IMR-90 (cell line): ENCODE measurements at regions not wholly inside any gene's neighbourhood (a gene's known extent, or its start where the extent isn't known, plus 50 kb on each side); places are given as distances from the start of the nearest gene placed in this dataset.

ENCODE experiments used
- ATAC-seq: fragments of 200-7000 bp; cut with Tn5 transposase; 2 replicates; pipeline ENCODE4 v1.9.1; 2020; ENCODE audit warnings: low read depth, mild to moderate bottlenecking, moderate library complexity
- BruUV-seq: library from RNA; stranded (reverse); fragments of 400-500 nt; replicated peaks from 2 replicates; lab custom pipeline; 2021; lab: Mats Ljungman, UMichigan
- CTCF ChIA-PET: fragments of 300-600 bp; formaldehyde crosslinking; extraction: SDS; loops from one replicate; lab custom pipeline; 2021; ENCODE audit warnings: antibody characterized with exemption; lab: Yijun Ruan, JAX
- POLR2A ChIA-PET: fragments of 300-600 bp; sonication (Branson Sonifier 250); formaldehyde crosslinking; loops from one replicate; lab custom pipeline; 2022; ENCODE audit warnings: antibody characterized with exemption; ENCODE audit not compliant: unreplicated experiment; lab: Charles Lee
- DNase-seq: peaks from one replicate; pipeline ENCODE4 v3.0.0; 2013
- H2AFZ ChIP-seq: replicated peaks from 2 replicates; pipeline ENCODE3; 2013; ENCODE audit warnings: low read length, mild to moderate bottlenecking; ENCODE audit not compliant: poor library complexity
- H2AK5ac ChIP-seq: 2 replicates; pipeline ENCODE4 v1.6.1; 2013; ENCODE audit warnings: low read depth, low read length, inconsistent platforms
- H2AK9ac ChIP-seq: replicated peaks from 2 replicates; pipeline ENCODE3; 2013; ENCODE audit warnings: mild to moderate bottlenecking, low read depth, low read length, moderate library complexity; ENCODE audit not compliant: poor library complexity
- H2BK120ac ChIP-seq: 2 replicates; pipeline ENCODE4 v1.6.1; 2013; ENCODE audit warnings: low read depth, low read length, inconsistent platforms
- H2BK15ac ChIP-seq: 3 replicates; pipeline ENCODE4 v1.6.1; 2013; ENCODE audit warnings: low read depth, low read length, inconsistent platforms
- H2BK20ac ChIP-seq: 2 replicates; pipeline ENCODE4 v1.6.1; 2013; ENCODE audit warnings: low read depth, mild to moderate bottlenecking, inconsistent platforms, low read length, moderate library complexity
- H2BK5ac ChIP-seq: 2 replicates; pipeline ENCODE4 v1.6.1; 2013; ENCODE audit warnings: mild to moderate bottlenecking, low read depth, low read length, inconsistent platforms; ENCODE audit not compliant: poor library complexity, severe bottlenecking
- H3K14ac ChIP-seq: replicated peaks from 2 replicates; pipeline ENCODE4 v1.6.1; 2013; ENCODE audit warnings: low read depth, low read length, inconsistent platforms
- H3K18ac ChIP-seq: 2 replicates; pipeline ENCODE4 v1.6.1; 2013; ENCODE audit warnings: low read depth, low read length, control low read depth
- H3K23ac ChIP-seq: 2 replicates; pipeline ENCODE4 v1.6.1; 2013; ENCODE audit warnings: low read depth, low read length, inconsistent platforms
- H3K27ac ChIP-seq: 2 replicates; pipeline ENCODE4 v1.5.1; 2013; ENCODE audit warnings: mild to moderate bottlenecking, control low read depth, low read length; ENCODE audit not compliant: insufficient read depth
- H3K27me3 ChIP-seq: 2 replicates; pipeline ENCODE4 v1.6.1; 2013; ENCODE audit warnings: low read length; ENCODE audit not compliant: control insufficient read depth, insufficient read depth
- H3K36me3 ChIP-seq: 2 replicates; pipeline ENCODE4 v1.6.1; 2013; ENCODE audit warnings: low read length, mixed read lengths; ENCODE audit not compliant: control insufficient read depth, insufficient read depth
- H3K4ac ChIP-seq: 2 replicates; pipeline ENCODE4 v1.6.1; 2013; ENCODE audit warnings: low read depth, low read length, inconsistent platforms
- H3K4me1 ChIP-seq: 2 replicates; pipeline ENCODE4 v1.6.1; 2013; ENCODE audit warnings: low read length, mixed read lengths; ENCODE audit not compliant: control insufficient read depth, insufficient read depth
- H3K4me2 ChIP-seq: 2 replicates; pipeline ENCODE4 v1.6.1; 2013; ENCODE audit warnings: low read depth, mild to moderate bottlenecking, control low read depth, low read length, moderate library complexity
- H3K4me3 ChIP-seq: 2 replicates; pipeline ENCODE4 v1.5.1; 2013; ENCODE audit warnings: low read depth, mild to moderate bottlenecking, control low read depth, low read length, moderate library complexity; ENCODE audit not compliant: insufficient read depth
- H3K56ac ChIP-seq: 2 replicates; pipeline ENCODE4 v1.6.1; 2013; ENCODE audit warnings: low read length, inconsistent platforms; ENCODE audit not compliant: insufficient read depth; ENCODE audit errors: extremely low read depth
- H3K79me1 ChIP-seq, 2 experiments: 2 replicates each; pipeline ENCODE4 v1.6.1; 2013; ENCODE audit warnings: low read length in 2 of 2, inconsistent platforms in 1 of 2, low read depth in 1 of 2
- H3K9ac ChIP-seq: 2 replicates; pipeline ENCODE4 v1.6.1; 2013; ENCODE audit warnings: low read depth, low read length, control low read depth
- H3K9me1 ChIP-seq: 2 replicates; pipeline ENCODE4 v1.6.1; 2013; ENCODE audit warnings: low read length, inconsistent platforms; ENCODE audit not compliant: insufficient read depth
- H3K9me3 ChIP-seq: 2 replicates; pipeline ENCODE4 v1.6.1; 2013; ENCODE audit warnings: low read length; ENCODE audit not compliant: control insufficient read depth, insufficient read depth
- H4K20me1 ChIP-seq: 2 replicates; pipeline ENCODE4 v1.6.1; 2013; ENCODE audit warnings: low read length, inconsistent platforms; ENCODE audit not compliant: insufficient read depth
- H4K5ac ChIP-seq: 2 replicates; pipeline ENCODE4 v1.6.1; 2013; ENCODE audit warnings: mild to moderate bottlenecking, low read depth, low read length, control low read depth
- H4K8ac ChIP-seq, 2 experiments: 2 replicates each; pipeline ENCODE4 v1.6.1; 2013; ENCODE audit warnings: low read depth in 2 of 2, low read length in 2 of 2, control low read depth in 1 of 2, inconsistent platforms in 1 of 2
- H4K91ac ChIP-seq: 2 replicates; pipeline ENCODE4 v1.6.1; 2013; ENCODE audit warnings: low read depth, low read length, inconsistent platforms; ENCODE audit not compliant: insufficient read depth
- CHD1 ChIP-seq: IDR thresholded peaks from 2 replicates; pipeline ENCODE4 v1.6.1; 2012; ENCODE audit warnings: low read depth, low read length, improper control_type of control experiment
- CTCF ChIP-seq: conservative IDR thresholded peaks from 2 replicates; pipeline ENCODE4 v1.5.1; 2012; ENCODE audit warnings: mild to moderate bottlenecking, low read depth, low read length, improper control_type of control experiment
- FOS ChIP-seq: fragments of 150-350 bp; IDR thresholded peaks from 2 replicates; pipeline ENCODE4 v1.6.1; 2016; ENCODE audit warnings: low read depth, low read length
- MAZ ChIP-seq: IDR thresholded peaks from 2 replicates; pipeline ENCODE4 v1.6.1; 2012; ENCODE audit warnings: low read depth, mild to moderate bottlenecking, low read length, improper control_type of control experiment, moderate library complexity, borderline replicate concordance
- MXI1 ChIP-seq: IDR thresholded peaks from 2 replicates; pipeline ENCODE4 v1.6.1; 2012; ENCODE audit warnings: low read depth, mild to moderate bottlenecking, low read length, moderate library complexity, borderline replicate concordance
- NFE2L2 ChIP-seq: fragments of 150-350 bp; IDR thresholded peaks from 2 replicates; pipeline ENCODE4 v1.6.1; 2016; ENCODE audit warnings: low read depth, mild to moderate bottlenecking, low read length
- POLR2A ChIP-seq: IDR thresholded peaks from 2 replicates; pipeline ENCODE4 v1.6.1; 2012; ENCODE audit warnings: mild to moderate bottlenecking, low read depth, low read length
- RAD21 ChIP-seq: IDR thresholded peaks from 2 replicates; pipeline ENCODE4 v1.6.1; 2012; ENCODE audit warnings: low read length, improper control_type of control experiment
- RCOR1 ChIP-seq: IDR thresholded peaks from 2 replicates; pipeline ENCODE4 v1.6.1; 2012; ENCODE audit warnings: mild to moderate bottlenecking, low read length, improper control_type of control experiment; ENCODE audit not compliant: insufficient replicate concordance
- RFX5 ChIP-seq: IDR thresholded peaks from 2 replicates; pipeline ENCODE4 v1.8.0; 2012; ENCODE audit warnings: low read depth, mild to moderate bottlenecking, low read length, moderate library complexity
- WGBS, 2 experiments: methylation state at CpG; one replicate each; pipeline versions ENCODE4 v1.1.5 to v1.1.7; 2013; ENCODE audit warnings: missing lambda C conversion rate in 2 of 2; ENCODE audit not compliant: insufficient read length in 1 of 2; ENCODE audit errors: extremely low coverage in 2 of 2; 5-methylcytosine and 5-hydroxymethylcytosine counted together
- dilution Hi-C: fragments of 300-500 bp; cut with HindIII; formaldehyde crosslinking; loops from one replicate; pipeline ENCODE4 v1.14.3; 2018; ENCODE audit warnings: low sequenced_read_pairs; ENCODE audit not compliant: unreplicated experiment
- in situ Hi-C: fragments of 300-500 bp; cut with MboI; formaldehyde crosslinking; loops from 3 replicates; pipeline ENCODE4 v1.14.3; 2019; ENCODE audit warnings: low sequenced_read_pairs, inconsistent platforms, mixed read lengths
- intact Hi-C: fragments of 100-400 bp; cut with micrococcal nuclease; formaldehyde crosslinking; loops from 2 replicates; pipeline ENCODE4 v1.10.0; 2022
- TF ChIP-seq, protein P1 (sequence below): fragments of 150-350 bp; IDR thresholded peaks from 2 replicates; pipeline ENCODE4 v1.6.1; 2017; ENCODE audit warnings: mild to moderate bottlenecking, antibody characterized with exemption, low read length, low read depth

DNA sequence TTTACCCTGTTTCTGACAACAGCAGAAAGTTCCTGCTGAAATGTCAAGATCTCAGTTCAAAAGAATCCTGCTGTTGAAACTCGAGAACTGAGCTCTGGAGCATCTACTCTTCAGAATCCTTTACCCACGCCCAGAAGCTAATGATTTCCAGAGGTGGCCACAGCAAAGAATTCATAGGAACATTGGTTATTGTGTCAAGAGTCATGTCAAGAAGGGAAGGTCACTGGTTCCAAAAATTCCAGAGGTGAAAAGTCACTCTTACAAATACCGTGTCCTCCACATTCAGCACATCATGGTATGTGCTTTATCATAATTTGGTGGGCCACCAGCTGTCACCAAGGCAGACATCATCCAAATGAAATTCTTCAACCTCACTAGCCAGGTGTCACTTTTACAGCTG, 394.4 kb upstream of the NPVF start:
- H2BK20ac ChIP-seq = no peak overlapping the region
- no peak for ATAC-seq
- no peak overlapping the region for H4K8ac ChIP-seq
- H3K4me2 ChIP-seq = no peak overlapping the region
- H3K23ac ChIP-seq = no peak overlapping the region
- no peak overlapping the region for H3K4me3 ChIP-seq
- no peak overlapping the region for H4K5ac ChIP-seq
- H2BK5ac ChIP-seq = no peak overlapping the region
- no CpG with 5 or more reads among the region's 3 CpGs for WGBS, 2 experiments
- H2BK15ac ChIP-seq = no peak overlapping the region
- no peaks in the 10 kb centered on the region for H4K20me1 ChIP-seq
- no peak overlapping the region for H3K9ac ChIP-seq
- intact Hi-C loops (no loop called here), dilution Hi-C loops (no loop called here), in situ Hi-C loops (no loop called here)
- no peak overlapping the region for H3K27ac ChIP-seq
- H3K79me1 ChIP-seq = no peaks in the 10 kb centered on the region
- H3K9me3 ChIP-seq = no peaks in the 10 kb centered on the region
- H3K4ac ChIP-seq = no peak overlapping the region
- H2AFZ ChIP-seq = no peak overlapping the region
- ChIA-PET CTCF (no interaction called here), POLR2A (no interaction called here)
- H3K9me1 ChIP-seq = no peaks in the 10 kb centered on the region
- BruUV-seq = no TSS peak
- H2BK120ac ChIP-seq = no peak overlapping the region
- no peak overlapping the region for H2AK9ac ChIP-seq
- H3K14ac ChIP-seq = no peak overlapping the region
- H3K18ac ChIP-seq = no peak overlapping the region
- no peaks in the 10 kb centered on the region for H3K27me3 ChIP-seq
- DNase-seq = no peak
- H4K91ac ChIP-seq = no peak overlapping the region
- H3K4me1 ChIP-seq = no peaks in the 10 kb centered on the region
- TF ChIP-seq FOS (no peak), CTCF (no peak), RFX5 (no peak), CHD1 (no peak), NFE2L2 (no peak), RAD21 (no peak), MXI1 (no peak), RCOR1 (no peak), POLR2A (no peak), MAZ (no peak)
- TF ChIP-seq, protein P1, sequence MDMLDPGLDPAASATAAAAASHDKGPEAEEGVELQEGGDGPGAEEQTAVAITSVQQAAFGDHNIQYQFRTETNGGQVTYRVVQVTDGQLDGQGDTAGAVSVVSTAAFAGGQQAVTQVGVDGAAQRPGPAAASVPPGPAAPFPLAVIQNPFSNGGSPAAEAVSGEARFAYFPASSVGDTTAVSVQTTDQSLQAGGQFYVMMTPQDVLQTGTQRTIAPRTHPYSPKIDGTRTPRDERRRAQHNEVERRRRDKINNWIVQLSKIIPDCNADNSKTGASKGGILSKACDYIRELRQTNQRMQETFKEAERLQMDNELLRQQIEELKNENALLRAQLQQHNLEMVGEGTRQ = no peak
- no peak overlapping the region for H3K56ac ChIP-seq
- H3K36me3 ChIP-seq = no peaks in the 10 kb centered on the region
- H2AK5ac ChIP-seq = no peak overlapping the region
